PFSK-1 (cell line): ENCODE measurements at regions not wholly inside any gene's neighbourhood (a gene's known extent, or its start where the extent isn't known, plus 50 kb on each side); places are given as distances from the start of the nearest gene placed in this dataset.

ENCODE experiments used
- FOXP2 ChIP-seq: optimal IDR thresholded peaks from 2 replicates; pipeline ENCODE3; 2011; ENCODE audit warnings: borderline replicate concordance, control low read depth, inconsistent platforms; ENCODE audit not compliant: insufficient read depth; ENCODE audit errors: extremely low read length, extremely low read depth
- POLR2AphosphoS5 ChIP-seq: IDR thresholded peaks from 2 replicates; pipeline ENCODE4 v1.6.1; 2012; ENCODE audit warnings: low read depth, mild to moderate bottlenecking, control low read depth, low read length, moderate library complexity
- REST ChIP-seq, 2 experiments: IDR thresholded peaks; 2 replicates each; pipeline versions ENCODE4 v1.6.1 to v1.8.0; 2011 to 2012; ENCODE audit warnings: low read depth in 2 of 2, low read length in 2 of 2, control low read depth in 1 of 2, inconsistent platforms in 1 of 2, mild to moderate bottlenecking in 1 of 2, moderate library complexity in 1 of 2; ENCODE audit not compliant: insufficient read depth in 1 of 2
- SIN3A ChIP-seq: IDR thresholded peaks from 2 replicates; pipeline ENCODE4 v1.6.1; 2012; ENCODE audit warnings: mild to moderate bottlenecking, low read length, moderate library complexity, borderline replicate concordance; ENCODE audit not compliant: insufficient read depth
- TAF1 ChIP-seq: IDR thresholded peaks from 2 replicates; pipeline ENCODE4 v1.6.1; 2012; ENCODE audit warnings: low read length, control low read depth, borderline replicate concordance; ENCODE audit not compliant: insufficient read depth

GRCh38 chr4:179007755-179008154, 1565.5 kb upstream of the AGA start:
- TF ChIP-seq SIN3A = no peak
- TF ChIP-seq FOXP2 = no peak
- TF ChIP-seq TAF1 = no peak
- no peak for TF ChIP-seq REST (IDR thresholded peaks at IDR 0.05; ENCODE audit: insufficient read depth in 1 of 2, low read depth in 2 of 2, low read length in 2 of 2)
- no peak for TF ChIP-seq POLR2AphosphoS5

GRCh38 chr4:179017581-179017980, 1575.3 kb upstream of the AGA start:
- TF ChIP-seq REST (IDR thresholded peaks at IDR 0.05; ENCODE audit: insufficient read depth in 1 of 2, low read depth in 2 of 2, low read length in 2 of 2) (no peak), SIN3A (no peak), FOXP2 (no peak), POLR2AphosphoS5 (no peak), TAF1 (no peak)

- TF ChIP-seq POLR2AphosphoS5 (no peak), TAF1 (no peak), SIN3A (no peak), REST (IDR thresholded peaks at IDR 0.05; ENCODE audit: insufficient read depth in 1 of 2, low read depth in 2 of 2, low read length in 2 of 2) (no peak)
Measured at GRCh38 chr4:179027569-179027968, 1585.3 kb upstream of the AGA start.

- TF ChIP-seq FOXP2 = no peak
- no peak for TF ChIP-seq POLR2AphosphoS5
- TF ChIP-seq TAF1 = no peak
- TF ChIP-seq SIN3A = no peak
- no peak for TF ChIP-seq REST (IDR thresholded peaks at IDR 0.05; ENCODE audit: insufficient read depth in 1 of 2, low read depth in 2 of 2, low read length in 2 of 2)
Measured at GRCh38 chr4:179028321-179028720, 1586.1 kb upstream of the AGA start.

GRCh38 chr4:179029683-179030082, 1587.4 kb upstream of the AGA start:
- TF ChIP-seq POLR2AphosphoS5 (no peak), FOXP2 (no peak), TAF1 (no peak), SIN3A (no peak), REST (IDR thresholded peaks at IDR 0.05; ENCODE audit: insufficient read depth in 1 of 2, low read depth in 2 of 2, low read length in 2 of 2) (no peak)
